ENCODE measurements at regions not wholly inside any gene's neighbourhood (a gene's known extent, or its start where the extent isn't known, plus 50 kb on each side); places are given as distances from the start of the nearest gene placed in this dataset.

DNA sequence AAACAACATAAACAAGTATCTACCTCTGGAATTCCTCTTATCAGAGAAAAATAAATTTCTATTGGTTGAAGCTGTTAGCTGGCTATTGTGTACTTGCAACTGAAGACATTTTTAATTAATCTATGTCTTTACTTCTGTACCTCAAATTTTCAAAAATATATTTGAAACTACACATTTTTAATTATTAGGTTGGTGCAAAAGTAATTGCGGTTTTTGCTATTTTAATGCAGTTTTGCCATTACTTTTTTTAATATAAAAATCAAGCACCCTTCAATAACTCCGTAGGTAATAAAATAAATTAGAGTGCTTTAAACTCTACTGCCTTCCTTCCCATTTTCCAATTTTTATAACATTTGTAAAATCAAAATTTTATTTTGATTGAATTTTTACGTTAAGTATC is 262.1 kb upstream of the DUSP10 start:
- no peak for TF ChIP-seq EZH2 (IDR thresholded peaks at IDR 0.05; ENCODE audit: insufficient read depth, poor library complexity, severe bottlenecking)
- TF ChIP-seq EZH2phosphoT487 (IDR thresholded peaks at IDR 0.05; ENCODE audit: insufficient read depth, low read depth), result no peak

Measured in GM23248 (cell line).